Fibroblast of peridontal ligament (primary cell): ENCODE measurements at regions not wholly inside any gene's neighbourhood (a gene's known extent, or its start where the extent isn't known, plus 50 kb on each side); places are given as distances from the start of the nearest gene placed in this dataset.
"Not testable (repeated sequence)": the region's sequence is repeated elsewhere in the genome, so short reads cannot be mapped to it uniquely, and the experiment has no call there.

Experiments used
- DNase-seq: peaks from one replicate; pipeline ENCODE4 v3.0.0-alpha.2; 2010; ENCODE audit errors: extremely low read depth

DNA sequence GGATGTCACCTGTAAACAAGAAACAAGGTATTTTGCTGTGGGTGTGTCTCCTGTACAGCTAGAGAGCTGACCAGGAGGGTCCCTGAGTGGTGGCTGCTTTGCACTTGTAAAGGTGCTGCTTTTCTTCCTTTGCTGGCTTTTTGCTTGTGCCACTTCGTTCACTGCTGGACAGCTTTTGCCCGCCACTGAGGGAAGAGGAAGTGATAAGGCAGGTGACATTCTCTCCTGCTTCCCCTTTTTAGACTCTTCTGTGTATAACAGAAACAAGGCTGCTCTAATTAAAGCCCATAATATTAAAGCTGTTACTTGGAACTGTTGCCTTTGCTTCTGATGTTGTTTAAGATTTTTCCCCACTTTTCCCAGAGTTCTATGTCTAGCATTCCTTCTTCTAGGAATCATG, 218.6 kb upstream of the TSPY4 start:
- DNase-seq, result no peak

DNA sequence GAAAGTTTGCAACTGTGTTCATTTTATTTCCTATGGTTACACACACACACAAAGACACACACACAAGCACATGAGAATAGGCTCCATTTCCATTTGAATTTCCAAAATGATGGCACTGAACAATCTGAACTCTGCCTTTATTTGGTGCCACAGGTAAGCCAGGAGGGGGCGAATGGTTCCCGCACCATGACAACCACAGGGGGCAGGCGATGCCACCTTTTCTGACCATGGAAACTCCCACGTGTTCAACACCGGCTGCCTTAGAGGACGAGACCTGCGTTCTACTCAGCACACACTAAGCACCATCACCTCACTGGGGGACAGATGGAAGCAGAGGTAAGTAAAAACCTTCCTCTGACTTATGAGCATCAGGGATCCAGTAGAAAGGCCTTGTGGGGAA, 212.6 kb upstream of the TSPY4 start:
- no peak for DNase-seq

DNA sequence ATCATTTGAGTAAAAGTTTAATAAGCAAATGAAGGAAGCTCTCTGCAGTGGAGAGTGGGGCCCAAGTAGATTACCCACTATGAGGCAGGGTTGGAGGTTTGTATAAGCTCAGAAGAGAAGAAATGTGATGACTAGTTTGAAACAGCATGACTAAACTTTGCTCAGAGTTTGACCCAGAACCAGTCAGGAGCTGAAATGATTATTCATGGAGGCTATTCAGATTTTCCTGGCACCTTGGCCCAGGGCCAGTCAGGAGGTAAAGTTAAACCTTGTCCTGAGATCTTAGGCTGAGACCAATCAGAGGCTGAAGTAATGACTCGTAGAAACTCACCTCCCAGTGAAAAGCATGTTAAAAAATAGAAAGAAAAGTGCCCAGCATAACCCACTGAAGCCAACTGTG, 210.7 kb upstream of the TSPY4 start:
- no peak for DNase-seq

DNA sequence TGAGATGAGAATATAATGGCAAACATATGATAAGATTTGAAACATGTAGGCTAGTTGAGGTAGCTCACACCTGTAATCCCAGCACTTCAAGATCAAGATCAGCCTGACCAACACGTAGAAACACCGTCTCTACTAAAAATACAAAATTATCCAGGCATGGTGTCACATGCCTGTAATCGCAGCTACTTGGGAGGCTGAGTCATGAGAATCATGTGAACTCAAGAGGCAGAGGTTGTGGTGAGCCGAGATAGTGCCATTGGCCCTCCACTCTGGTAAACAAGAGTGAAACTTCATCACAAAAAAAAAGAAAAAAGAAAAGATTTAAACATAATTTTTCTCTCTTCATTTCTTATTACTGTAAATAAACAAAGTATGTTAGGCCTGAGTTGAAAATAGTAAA, 193.9 kb upstream of the TSPY4 start:
- not testable (repeated sequence) for DNase-seq

DNA sequence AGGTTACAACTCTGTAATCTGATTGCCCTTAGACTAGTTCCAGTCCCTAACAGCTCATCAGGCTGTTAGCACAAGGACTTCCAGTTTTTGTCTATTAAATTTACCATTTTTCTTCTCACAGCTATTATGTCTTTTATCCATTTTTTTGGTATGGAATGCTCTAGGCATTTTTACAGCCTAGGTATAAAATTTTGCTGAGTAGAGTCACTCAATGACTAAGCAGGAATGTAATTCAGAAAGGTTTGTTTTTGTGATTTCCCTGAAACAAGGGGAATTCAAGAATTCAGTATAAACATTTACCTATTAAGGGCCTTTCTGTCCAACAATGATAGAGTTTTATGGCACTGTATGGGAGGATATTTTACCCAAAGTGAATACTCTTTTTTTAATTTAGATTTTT, 182.7 kb upstream of the TSPY4 start:
- not testable (repeated sequence) for DNase-seq

DNA sequence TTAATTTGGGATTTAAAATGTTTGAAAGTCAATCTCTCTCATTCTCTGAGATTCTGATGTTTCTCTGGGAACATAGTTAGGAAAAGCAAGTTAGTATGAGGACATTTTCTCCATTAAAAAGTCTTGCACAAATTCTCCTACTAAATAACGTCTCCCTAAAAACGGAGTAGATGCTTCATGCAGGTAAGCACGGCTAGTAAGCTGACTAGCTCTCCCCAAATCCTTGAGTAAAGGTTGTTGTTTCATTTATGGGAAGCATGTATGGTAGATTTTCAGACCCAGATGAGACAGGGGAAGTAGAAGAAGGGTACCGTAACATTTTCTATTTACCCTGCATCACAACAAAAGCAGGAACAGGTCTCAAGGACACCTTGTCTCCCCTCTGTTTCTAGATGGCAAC, 181.5 kb upstream of the TSPY4 start:
- DNase-seq, result no peak

DNA sequence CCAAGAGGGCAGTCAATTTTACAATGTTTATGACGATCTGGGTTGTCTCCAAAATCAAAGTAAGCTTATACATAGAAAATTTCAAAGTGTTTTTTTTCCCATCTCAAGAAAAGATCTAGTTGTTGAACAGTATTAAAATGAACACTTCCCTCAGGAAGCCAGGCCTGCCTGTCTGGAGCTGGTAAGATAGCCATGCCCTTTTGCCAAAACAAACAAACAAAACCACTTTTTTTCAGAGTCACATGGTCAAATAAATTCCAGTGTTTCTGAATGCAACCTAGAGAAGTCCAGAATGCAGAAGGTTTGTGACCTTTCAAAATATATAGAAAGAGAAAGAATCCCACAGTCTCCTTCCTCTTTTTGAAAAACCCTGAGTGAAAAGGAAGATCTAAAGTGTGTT, 178.6 kb upstream of the TSPY4 start:
- peak; percentile 1 for DNase-seq

DNA sequence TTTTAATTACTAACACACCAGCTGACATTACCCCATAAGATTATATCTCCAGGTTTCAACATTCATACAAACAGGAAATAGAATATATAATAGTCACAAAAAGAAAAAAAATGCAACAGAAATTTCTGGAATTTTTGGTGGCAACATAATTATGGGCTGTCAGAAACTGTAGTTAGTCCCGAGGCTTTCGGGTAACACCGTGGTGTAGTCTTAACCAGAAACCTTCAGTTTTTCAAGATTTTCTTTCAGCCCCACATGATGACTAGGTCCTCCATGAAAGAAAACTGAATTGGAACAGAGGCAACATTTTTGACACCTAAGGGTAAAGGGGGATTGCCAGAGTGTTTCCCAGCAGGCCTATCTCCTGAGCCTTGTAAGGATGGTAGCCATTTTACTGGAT, 176.9 kb upstream of the TSPY4 start:
- not testable (repeated sequence) for DNase-seq

DNA sequence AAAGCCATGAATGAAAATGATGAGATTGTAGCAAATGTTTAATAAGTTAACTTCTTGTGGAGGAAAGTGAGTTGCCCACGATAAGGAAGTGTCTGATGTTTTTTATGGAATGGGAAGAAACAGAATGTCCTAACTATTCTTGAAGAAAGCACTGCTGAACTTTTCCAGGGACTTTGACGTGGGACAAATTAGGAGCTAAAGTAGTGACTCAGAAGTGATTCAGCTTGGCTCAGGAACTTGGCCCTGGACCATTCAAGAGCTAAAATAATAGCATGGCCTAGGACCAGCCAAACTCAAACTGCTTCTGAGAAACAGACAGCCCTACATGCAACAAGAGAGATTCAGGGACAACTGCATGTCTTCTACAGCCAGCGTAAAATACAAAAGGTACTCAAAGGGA, 176.3 kb upstream of the TSPY4 start:
- DNase-seq, result peak; percentile 21

DNA sequence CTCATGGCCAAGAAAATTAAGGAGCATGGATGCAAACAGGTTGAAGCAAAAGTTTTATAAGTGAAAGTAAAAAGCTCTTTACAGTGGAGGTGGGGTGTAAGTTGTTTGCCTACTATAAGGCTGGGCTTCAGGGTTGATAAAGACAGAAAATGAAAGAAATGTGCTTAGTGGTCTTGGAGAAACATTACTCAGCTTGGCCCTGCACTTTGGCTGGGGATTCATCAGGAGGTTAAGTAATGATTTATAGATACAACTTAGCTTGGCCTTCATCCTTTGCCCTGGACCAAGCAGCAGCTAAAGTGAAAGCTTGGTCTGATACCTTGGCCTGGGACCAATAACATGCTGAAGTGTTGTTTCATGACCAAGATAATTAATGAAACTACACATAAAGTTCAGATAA, 175.3 kb upstream of the TSPY4 start:
- not testable (repeated sequence) for DNase-seq

DNA sequence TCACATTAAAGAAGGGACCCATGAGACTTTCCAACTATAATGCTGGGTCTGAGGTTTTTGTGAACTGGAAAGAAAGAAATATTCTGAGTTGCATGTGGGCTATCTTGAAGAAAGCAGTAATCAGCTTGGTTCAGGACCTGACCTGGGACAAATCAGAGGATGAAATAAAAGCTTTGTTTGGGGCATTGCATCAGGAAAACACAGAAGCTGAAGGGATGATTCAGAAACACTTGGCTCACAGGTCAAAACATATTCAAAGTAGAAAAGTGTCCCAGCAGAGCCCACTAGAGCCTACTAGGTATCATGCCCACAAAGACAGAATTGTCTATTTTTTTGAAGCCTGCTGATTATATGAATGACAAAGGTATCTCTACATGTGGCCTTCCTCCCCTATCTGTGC, 174.8 kb upstream of the TSPY4 start:
- DNase-seq, result not testable (repeated sequence)

DNA sequence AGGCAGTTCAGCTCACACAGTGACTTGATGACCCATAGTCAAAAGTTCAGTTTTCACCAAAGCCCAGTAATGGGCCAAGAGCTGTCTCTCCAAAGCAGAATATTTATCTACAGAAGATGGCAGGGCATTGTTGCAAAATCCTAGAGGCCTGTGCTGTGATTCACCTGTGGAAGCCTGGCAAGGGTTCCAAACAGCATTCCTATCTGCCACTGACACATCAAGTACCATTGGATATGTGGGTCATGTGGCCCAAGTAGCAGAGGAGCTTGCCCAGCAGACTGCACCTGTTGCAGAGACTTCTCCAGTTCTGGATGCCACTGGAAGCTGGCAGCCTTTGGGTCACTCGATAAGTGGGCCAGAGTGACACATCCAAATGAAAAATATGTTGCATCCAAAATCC, 159.6 kb upstream of the TSPY4 start:
- DNase-seq, result not testable (repeated sequence)

DNA sequence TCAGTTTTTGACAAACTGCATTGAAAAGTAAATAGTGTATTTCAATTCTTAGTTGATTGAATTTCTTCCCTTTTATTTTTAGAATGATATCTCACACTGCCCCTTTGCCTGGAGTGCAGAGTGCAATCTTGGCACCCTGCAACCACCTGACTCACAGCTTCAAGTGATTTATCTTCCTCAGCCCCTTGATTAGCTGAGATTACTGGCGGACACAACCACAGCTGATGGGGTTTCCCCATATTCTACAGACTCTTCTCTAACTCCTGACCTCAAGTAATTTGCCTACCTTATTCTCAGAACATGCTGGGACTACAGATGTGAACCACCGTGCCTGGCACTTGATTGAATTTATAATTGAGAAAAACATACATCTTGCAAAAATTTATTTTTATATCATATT, 152.4 kb upstream of the TSPY4 start:
- not testable (repeated sequence) for DNase-seq

DNA sequence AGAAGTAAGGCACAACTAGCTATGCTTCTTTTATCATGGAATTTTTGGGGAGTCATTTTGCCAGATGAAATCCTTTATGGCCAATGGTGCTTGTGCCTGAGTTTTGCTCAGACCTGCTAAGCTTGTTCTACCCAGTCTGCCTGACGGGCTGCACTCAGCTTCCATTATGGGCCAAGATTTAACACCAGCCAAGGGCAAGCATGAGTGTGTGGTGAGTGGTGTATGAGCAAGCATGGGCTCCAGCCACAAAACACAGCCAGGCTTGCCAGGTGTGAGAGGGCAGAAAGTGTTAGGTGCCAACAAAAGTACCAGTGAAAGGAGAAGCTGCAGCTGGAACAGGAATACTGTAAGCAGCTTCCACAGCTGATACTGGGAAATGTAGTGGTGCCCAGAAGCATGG, 130.2 kb upstream of the TSPY4 start:
- not testable (repeated sequence) for DNase-seq

DNA sequence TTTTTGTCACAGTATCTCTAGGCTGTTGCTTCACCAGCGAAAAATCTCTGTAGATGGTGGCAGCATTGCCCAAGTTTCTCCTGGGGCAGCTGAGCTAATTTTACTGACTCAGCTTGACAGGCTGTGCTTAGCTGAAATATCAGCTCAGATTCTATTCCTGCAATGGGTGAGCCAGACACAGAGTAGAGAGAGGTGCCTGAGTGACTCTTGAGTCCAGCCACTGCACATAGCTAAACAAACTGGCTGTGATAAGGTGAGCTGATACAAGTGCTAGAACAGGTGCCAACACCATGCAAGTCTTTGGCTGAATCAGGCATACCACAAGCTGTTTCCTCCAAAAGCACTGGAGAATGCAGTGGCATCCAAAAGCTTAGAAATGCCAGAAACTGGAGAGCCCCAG, 110.9 kb upstream of the TSPY4 start:
- no peak for DNase-seq

DNA sequence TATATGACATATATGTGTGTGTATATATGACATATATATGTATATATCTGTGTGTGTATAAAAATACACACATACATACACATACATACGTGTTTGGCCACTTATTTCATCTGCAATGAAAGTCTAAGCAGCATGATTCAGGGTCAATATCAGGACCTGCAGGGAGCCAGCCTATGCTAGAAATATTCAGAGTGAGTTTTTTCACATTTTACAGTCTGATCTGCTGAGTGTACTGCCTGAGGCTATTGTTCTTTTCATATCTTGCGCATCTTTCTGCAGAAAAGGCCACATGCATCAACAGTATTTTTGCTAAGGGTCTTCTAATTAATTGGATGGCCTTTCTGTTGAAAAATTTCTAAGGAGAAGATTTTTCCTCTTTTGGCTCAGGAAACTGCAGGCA, 80.0 kb upstream of the TSPY4 start:
- DNase-seq, result no peak

DNA sequence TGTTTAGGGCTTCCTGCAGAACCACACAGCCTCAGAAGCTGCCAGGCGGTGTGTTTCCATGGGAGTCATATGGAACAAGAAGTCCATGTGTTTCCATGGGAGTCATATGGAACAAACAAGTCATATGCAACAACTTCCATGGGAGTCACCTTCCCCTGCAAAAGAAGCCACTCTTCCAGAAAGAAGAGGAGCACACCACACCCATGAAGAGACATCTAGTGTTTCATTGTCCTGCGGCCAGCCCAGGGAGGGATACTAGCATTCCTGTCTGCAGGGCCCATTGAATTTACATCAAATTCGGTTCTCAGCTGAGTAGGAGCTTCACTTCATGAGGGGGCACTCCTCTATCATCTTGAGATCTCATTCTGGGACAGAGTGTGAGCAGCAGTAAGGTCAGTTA, 79.5 kb upstream of the TSPY4 start:
- DNase-seq, result no peak

DNA sequence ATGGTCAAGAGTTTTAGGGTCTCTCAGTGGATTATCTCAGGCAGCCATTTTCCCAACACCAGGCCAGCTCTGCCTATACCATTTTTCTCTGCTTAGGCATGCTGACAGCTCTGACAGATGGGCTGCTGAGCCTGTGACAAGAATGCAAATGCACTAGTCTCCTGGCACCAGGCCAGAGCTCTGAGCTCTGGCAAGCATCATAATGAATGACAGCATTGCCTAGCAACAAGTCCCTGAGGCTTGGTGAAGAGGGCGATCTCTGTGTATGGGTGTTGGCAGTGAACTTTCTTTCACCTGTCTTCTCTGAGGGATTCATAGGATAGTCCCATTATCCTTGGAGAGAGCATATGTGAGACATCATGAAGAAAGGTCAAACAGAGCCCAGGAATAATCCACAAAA, 77.9 kb upstream of the TSPY4 start:
- no peak for DNase-seq

DNA sequence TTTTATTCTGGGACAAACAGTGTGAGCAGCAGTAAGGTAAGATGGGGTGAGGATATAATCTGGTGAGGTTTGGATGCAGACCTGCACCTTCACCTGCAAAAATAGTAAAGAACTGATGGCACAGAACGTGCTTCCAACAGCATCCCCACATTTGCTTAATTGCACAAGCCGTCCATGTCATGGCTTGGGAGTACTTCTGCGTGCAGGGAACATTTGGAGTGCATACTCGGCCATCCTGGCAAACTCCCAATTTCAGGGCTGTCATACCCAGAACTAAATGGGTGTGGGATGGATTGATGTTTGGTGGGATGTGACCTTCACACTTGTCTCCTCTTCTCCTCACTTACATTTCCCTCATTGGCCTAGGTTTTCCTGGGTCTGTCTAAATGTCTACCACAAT, 76.8 kb upstream of the TSPY4 start:
- no peak for DNase-seq

DNA sequence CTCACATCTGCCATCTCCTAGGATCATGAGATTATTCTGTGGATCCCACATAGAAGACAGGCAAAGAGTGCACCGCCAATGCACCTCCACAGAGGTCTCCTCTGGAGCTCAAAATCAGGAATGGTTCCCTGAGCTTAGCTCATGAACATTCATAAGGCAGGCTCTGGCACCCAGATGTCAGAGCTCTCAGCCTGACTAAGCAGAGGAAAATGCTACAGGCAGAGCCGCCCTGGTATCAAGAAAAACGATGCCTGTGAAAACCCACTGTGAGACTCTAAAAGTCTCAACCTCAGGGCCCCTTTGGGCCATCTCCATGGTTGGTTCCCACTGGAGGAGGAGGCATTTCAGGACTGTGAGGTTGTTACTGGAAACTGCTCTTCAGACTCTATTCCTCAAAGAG, 71.7 kb upstream of the TSPY4 start:
- no peak for DNase-seq

DNA sequence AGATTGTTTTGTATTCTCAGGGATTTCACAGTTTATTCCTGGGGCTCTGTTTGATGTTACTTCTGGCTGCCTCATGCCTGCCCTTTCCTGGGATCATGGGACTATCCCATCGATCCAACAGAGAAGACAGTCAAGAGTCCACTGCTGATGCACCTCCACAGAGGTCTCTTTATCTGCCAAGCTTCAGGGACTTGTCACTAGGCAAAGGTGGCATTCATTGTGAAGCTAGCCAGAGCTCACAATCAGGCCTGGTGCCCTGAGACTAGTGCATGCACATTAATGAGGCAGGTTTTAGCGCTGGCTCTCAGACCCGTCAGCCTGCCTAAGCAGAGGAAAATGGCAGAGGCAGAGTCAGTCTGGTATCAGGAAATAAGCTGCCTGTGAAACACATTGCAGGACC, 66.9 kb upstream of the TSPY4 start:
- not testable (repeated sequence) for DNase-seq

DNA sequence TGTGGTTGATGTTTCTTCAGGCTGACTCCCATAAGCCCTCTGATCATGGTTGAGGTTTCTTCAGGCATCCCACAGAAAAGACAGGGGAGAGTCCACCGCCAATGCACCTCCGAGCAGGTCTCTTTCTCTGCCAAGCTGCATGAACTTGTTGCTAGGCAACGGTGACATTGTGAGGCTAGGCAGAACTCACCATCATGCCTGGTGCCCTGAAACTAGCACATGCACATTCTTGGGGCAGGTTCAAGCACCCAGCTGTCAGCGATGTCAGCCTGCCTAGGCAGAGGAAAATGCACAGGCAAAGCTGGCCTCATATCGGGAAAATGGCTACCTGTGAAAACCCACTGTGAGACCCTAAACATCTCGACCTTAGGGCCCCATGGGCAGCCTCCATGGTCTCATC, 64.4 kb upstream of the TSPY4 start:
- not testable (repeated sequence) for DNase-seq

DNA sequence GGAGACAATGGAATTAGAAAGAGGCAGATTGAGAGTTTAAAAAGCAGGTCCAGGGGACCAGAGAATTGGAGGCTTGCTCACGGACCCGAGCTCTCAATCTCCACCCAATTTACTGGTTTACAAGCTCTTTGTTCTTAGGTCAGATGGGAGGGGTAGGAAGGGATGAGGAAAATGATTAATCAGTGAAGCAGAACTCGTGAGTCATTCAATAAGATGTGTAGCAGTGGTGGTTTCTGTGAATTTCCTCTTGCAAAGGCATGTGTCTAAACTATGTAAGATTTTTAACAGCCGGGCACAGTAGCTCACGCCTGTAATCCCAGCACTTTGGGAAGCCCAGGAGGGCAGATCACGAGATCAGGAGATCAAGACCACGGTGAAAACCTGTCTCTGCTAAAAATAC, 58.4 kb upstream of the TSPY4 start:
- DNase-seq, result not testable (repeated sequence)
